Left renal cortex interstitium (tissue), 4 donors: ENCODE measurements at regions not wholly inside any gene's neighbourhood (a gene's known extent, or its start where the extent isn't known, plus 50 kb on each side); places are given as distances from the start of the nearest gene placed in this dataset.
"Not testable (repeated sequence)": the region's sequence is repeated elsewhere in the genome, so short reads cannot be mapped to it uniquely, and the experiment has no call there.

Source experiments
- DNase-seq, 4 donors: peaks; one replicate each; pipeline ENCODE4 v3.0.0-alpha.2; 2013; ENCODE audit warnings: low read depth in 4 of 4, low spot score in 2 of 4, missing footprints in 1 of 4

DNA sequence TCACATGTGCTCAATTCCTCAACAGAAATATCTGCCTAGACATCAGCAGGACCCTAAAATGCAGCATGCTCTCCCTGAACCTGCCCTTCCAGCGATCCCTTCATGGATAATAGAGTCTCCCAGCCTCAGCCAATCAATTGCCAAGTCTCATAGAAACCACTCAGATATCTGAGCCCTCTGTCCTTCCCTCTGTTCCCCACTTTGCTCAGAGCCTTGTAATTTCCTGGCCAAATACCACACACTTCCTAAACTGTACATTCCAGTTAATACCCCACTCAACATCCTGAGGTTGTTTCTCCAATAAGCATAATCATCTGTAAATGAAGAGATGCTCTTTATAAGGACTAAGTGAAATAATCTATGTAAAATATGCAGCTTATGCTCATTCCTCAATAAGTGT lies 59.3 kb upstream of the PTGFRN start:
- no peak for DNase-seq

DNA sequence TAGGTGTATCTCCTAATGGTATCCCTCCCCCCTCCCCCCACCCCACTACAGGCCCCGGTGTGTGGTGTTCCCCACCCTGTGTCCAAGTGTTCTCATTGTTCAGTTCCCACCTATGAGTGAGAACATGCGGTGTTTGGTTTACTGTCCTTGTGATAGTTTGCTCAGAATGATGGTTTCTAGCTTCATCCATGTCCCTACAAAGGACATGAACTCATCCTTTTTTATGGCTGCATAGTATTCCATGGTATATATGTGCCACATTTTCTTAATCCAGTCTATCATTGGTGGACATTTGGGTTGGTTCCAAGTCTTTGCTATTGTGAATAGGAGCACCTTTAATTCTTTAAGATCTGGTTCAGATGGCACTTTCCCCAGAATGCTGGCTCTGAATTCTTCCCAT lies 58.5 kb upstream of the PTGFRN start:
- DNase-seq: not testable (repeated sequence)

DNA sequence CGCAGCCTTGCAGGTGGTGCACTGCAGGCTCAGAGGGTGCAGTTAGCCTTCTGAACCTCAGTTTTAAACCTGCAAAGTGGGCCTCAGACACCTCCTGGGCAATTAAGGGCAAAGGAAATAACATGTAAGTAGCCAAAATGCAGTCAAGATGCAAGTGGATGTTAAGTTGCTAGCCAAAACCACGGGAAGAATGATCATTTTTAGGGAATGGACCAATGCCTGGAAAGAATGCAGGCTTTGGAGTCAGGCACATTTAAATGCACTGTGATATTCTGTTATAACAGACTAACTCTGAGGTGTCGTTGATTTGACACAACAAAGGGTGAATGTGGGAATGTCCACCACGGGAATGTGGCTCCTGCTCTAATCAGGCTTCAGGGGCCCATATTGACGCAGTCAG lies 57.9 kb upstream of the PTGFRN start:
- no peak for DNase-seq

DNA sequence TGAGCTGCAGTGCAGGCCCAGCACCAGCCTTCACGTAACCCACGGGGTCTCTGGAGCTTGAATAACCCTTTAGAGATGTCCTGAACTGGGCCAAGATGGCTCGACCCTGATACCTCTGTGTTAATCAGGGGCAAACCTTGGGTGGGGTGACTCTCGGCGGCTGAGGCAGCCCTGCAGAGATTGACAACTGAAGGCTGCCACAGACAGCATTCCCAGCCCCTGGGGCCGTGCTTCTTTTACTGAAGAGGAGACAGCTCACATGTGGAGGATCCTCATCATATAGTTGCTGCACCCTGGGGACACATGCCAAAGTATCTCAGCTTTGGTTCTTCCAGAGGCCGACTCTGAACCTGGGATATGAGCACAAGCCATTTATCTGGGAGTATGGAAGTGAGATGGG lies 57.3 kb upstream of the PTGFRN start:
- DNase-seq: no peak

DNA sequence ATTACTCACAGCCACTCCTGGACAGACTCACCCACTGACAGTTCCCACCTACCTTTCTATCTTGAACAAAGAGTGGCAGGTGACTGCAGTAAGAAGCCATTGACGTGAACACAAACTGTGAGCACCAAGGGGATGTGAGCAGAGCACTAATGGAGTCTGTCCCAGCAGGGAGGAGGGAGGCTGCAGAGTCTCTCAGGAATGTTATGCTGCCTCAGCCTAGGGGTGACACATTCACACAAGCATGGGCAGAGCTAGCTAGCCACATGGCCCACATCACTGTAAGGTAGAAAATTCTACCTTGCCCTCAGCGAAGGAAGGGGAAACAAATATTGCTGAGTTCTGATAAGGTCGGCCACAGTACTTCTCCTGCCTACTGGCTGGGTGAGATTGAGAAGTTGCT lies 56.8 kb upstream of the PTGFRN start:
- DNase-seq: no peak

DNA sequence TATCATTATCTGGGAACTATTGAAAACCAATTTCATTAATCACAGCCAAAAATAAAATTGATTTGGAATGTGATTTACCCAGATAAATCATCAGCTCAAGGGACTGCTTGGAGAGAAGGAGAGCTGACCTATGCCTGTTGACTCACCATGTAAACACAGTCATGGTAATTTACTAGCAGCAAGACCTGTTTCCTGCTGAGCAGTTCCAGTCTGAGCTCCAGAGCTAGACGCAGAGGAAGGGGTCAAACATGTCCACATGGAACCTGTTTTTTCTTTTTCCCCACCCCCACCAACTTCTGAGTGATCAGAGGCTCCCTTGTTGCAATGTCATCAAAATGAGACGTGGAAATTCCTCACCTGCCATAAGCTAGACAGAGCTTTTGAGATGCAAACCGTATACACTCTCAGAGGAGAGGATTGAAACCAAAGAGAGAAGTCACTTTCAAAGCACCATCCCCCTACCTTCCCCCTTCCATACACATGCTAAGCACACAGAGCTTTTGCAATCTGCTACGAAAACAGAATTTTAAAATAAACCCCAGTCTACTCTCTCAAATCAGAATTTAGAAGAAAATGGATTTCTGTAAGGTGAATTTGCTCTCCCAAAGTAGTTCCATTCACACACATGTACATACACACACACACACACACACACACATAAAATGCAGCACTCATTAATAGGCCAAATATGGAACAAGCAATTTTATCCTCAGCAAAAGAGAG lies 55.9 kb upstream of the PTGFRN start:
- peak in 3 of 4 donors; percentile 64 to 73 (median 66) for DNase-seq

DNA sequence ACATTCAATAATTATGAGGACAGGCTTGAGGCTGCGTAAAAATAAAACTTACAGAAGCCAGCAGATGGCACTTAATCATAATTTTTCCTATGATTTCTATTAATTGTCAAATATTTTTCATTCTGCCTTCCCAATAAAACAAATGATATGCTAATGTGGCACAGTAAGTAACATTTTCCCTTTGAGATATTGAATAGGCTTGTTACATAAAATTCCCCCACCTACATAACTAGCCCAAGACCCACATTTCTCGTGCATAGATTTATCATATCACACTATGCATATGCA lies 55.4 kb upstream of the PTGFRN start:
- DNase-seq: no peak

DNA sequence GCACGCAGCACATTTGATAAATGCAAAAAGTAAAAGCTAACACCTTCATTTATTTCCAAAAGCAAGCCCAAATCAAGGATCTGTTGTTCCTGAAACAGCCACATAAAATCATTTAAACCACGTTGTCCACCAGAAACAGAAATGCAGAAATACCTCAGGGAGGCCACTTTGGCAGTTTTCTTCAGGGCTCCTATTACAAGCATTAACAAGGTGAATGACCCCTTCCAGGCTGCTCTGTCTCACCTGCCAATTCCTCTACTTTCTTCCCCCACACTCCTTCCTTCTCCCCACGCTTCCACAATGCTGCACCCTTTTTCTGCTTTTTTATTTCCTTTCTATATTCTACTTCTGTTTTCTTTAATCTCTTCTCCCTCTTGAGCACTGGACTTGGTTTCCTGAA lies 55.0 kb upstream of the PTGFRN start:
- DNase-seq: no peak

DNA sequence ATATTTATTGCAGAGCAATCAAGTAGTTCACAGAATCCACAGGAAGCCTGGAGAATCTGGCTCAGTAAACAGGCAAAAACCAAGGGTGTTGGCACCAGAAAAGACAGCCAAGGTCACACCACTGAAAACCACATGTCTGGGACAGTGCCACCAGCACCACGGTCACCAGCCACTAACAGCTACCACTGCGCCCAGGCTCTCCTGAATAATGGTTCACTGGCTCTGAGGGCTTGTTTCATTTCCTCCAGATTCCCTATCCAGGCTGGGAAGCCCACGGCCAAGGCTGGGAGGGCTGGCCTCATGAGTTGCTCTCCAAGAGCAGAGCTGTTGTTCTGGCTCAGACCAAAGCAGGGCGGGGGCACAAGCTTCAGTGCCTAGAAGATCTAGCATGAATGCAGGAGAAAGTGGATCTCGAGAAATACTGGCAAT lies 54.5 kb upstream of the PTGFRN start:
- DNase-seq: no peak

DNA sequence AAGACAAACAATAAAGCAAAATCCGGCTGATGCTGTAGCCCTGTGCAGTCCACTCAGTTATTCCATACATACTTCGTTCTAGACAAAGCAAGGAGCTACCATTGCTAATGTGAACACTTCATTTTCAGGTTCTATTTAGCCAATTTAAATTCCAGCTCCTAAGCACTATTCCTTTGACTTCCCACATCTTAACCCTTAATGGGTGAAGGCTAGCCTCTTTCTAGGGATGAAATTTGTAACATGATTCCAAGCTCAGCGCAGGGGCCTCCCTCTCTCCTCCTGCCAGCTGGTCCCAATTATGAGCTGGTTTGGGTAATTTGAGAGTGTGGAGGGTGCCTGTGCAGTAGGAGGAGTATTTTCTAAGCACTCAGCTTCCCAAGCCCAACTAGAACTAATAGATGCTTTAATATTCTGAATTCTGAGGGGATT lies 53.9 kb upstream of the PTGFRN start:
- no peak for DNase-seq

DNA sequence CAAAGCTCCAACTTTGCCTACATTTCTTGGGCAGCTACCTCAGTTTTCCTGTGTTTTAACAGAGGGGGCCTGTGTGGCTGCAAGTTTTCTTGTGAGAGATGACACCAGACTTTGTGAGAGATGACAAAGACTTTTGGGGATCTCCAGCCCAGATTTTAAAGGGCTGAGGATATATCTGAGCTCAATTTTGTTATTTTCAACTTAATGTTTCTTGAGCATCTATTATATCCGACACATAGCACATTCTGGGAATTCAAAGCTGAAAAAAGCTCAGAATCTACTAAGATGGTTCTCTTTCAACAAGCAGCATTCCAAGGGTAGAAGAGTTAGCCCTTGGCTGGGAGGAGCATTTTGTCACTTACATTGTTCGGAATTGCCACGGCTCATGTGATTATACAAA lies 53.4 kb upstream of the PTGFRN start:
- DNase-seq: no peak

DNA sequence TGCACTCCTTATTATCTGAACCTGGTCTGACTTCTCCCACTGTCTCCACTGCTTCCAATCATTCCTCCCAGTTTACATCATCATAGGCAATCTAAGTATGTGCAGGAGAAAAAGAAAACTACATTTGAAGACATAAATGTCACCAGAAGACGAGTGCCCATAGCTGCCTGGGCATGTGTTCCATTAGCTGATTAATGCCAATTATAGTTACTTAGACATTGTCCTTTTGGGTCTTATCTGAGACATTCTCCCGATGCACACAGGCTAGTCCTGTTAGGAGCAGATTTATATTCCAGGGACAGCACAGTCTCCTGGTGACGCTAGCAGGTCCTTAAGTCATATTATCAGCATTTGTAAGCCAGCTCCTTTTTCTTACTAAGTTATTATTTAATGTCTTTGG lies 52.6 kb upstream of the PTGFRN start:
- no peak for DNase-seq
